GM13977 (cell line): ENCODE measurements at regions not wholly inside any gene's neighbourhood (a gene's known extent, or its start where the extent isn't known, plus 50 kb on each side); places are given as distances from the start of the nearest gene placed in this dataset.

Experiments used
- DNase-seq: peaks from one replicate; pipeline ENCODE4 v3.0.0; 2012; ENCODE audit warnings: low spot score
- CTCF ChIP-seq: IDR thresholded peaks from 2 replicates; pipeline ENCODE4 v1.5.1; 2012; ENCODE audit warnings: mild to moderate bottlenecking, control low read depth; ENCODE audit not compliant: insufficient read depth; ENCODE audit errors: extremely low read depth, missing control alignments
- in situ Hi-C: fragments of 300-500 bp; cut with MboI; formaldehyde crosslinking; loops from one replicate; pipeline ENCODE4 v1.12.0; 2022; ENCODE audit warnings: low sequenced_read_pairs, low pct_unique_long_range_greater_than_20kb, mixed read lengths, inconsistent platforms; ENCODE audit not compliant: unreplicated experiment

- in situ Hi-C loops: no loop called here
- no peak for DNase-seq
These were observed 96.9 kb downstream of the CTAGE1 start for GRCh38 chr18:22320771-22321170.

DNA sequence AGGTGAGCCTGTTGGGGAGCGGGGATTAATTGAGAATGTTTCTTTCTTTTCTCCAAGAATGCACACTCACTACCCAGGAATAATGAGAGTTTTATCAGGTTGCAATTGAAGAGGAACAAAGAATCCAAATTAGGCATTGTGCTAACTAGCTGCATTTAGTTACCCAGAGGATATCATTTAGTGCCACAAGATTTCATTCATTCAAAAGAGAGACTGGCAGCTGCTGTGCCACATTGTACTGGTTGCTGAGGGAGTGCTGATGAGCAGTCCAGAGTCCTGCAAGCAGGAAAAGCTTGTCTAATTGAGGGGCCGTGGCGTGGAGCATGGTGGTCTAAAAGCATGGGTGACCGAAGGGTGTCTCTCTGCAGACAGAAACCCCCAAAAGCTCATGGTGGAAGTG, 97.6 kb downstream of the CTAGE1 start:
- TF ChIP-seq CTCF: no peak
- DNase-seq: no peak
- in situ Hi-C loops: no loop called here

More at GRCh38 chr18:22320771-22321170, 96.9 kb downstream of the CTAGE1 start:
- no peak for TF ChIP-seq CTCF

- no peak for DNase-seq
- no peak for TF ChIP-seq CTCF
- in situ Hi-C loops: no loop called here
These were observed 98.8 kb downstream of the CTAGE1 start for GRCh38 chr18:22318745-22319407.

DNA sequence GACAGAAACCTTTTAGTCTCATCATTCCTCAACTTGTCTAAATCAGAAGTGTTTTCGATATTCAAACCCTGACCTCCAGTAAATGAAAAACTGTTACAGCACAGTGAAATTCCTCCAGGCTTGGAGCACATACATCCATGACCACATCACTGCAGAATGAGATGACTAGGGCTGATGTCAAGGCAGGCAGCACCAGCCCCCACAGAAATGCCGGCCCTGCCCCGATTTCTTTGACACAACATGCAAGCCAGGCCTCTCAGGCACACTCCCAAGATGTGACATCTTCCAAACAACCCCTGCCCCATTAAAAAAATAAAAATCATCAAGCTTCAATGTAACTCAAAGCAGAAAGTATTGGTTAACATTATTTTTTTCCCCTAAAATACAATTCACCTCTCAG, 103.3 kb downstream of the CTAGE1 start:
- TF ChIP-seq CTCF: no peak
- in situ Hi-C loops: no loop called here
- no peak for DNase-seq

DNA sequence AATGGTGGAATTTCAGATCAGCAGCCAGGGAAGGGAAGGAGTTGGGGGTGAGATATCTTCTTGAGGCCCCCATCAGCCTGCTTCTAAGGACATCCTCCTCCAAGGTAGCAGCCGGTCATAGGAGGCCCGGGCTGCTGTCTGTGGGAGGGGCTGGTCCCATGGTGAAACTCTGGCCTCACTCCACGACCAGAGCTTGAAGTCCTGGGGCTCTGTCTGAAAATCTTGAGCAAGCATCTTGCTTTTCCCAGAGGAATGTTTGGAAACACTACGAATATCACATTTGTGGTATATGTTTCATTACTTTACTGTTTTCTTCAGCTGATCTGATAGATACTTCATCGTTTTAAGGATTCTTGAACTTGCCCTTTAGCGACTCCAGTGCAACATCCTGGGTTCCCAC, 103.7 kb downstream of the CTAGE1 start:
- no peak for TF ChIP-seq CTCF
- in situ Hi-C loops: no loop called here
- no peak for DNase-seq

GRCh38 chr18:22311301-22311700, 106.4 kb downstream of the CTAGE1 start:
- no peak for TF ChIP-seq CTCF
- no peak for DNase-seq
- in situ Hi-C loops: no loop called here
